Parathyroid adenoma (tissue), 2 donors: ENCODE measurements at regions not wholly inside any gene's neighbourhood (a gene's known extent, or its start where the extent isn't known, plus 50 kb on each side); places are given as distances from the start of the nearest gene placed in this dataset.

Source experiments
- H2AFZ ChIP-seq: fragments of 300-600 bp; sonication (generic); one replicate; pipeline ENCODE4 v1.7.0; 2017; ENCODE audit warnings: antibody characterized with exemption, mild to moderate bottlenecking
- H3K27ac ChIP-seq: fragments of 300-600 bp; sonication (generic); one replicate; pipeline ENCODE4 v1.7.0; 2017
- H3K27me3 ChIP-seq: fragments of 300-600 bp; sonication (generic); one replicate; pipeline ENCODE4 v1.7.0; 2017; ENCODE audit warnings: low read length; ENCODE audit not compliant: control insufficient read depth, insufficient read depth
- H3K36me3 ChIP-seq: fragments of 300-600 bp; sonication (generic); one replicate; pipeline ENCODE4 v1.7.0; 2017; ENCODE audit warnings: low read length; ENCODE audit not compliant: control insufficient read depth, insufficient read depth
- H3K4me1 ChIP-seq: fragments of 300-600 bp; sonication (generic); one replicate; pipeline ENCODE4 v1.7.0; 2017; ENCODE audit warnings: control low read depth
- H3K4me2 ChIP-seq: fragments of 300-600 bp; sonication (generic); one replicate; pipeline ENCODE4 v1.7.0; 2017; ENCODE audit warnings: low read length
- H3K4me3 ChIP-seq: fragments of 300-600 bp; sonication (generic); one replicate; pipeline ENCODE4 v1.7.0; 2017; ENCODE audit warnings: low read depth, low read length
- H3K79me2 ChIP-seq: fragments of 300-600 bp; sonication (generic); one replicate; pipeline ENCODE4 v1.7.0; 2017; ENCODE audit warnings: control low read depth
- H3K9ac ChIP-seq: fragments of 300-600 bp; sonication (generic); one replicate; pipeline ENCODE4 v1.7.0; 2017; ENCODE audit warnings: mild to moderate bottlenecking
- H3K9me3 ChIP-seq: fragments of 300-600 bp; sonication (generic); one replicate; pipeline ENCODE4 v1.7.0; 2017; ENCODE audit warnings: low read length; ENCODE audit not compliant: control insufficient read depth
- TF ChIP-seq, protein P1 (sequence below): fragments of 300-600 bp; sonication (generic); IDR thresholded peaks from one replicate; pipeline ENCODE4 v1.7.0; 2017; ENCODE audit warnings: antibody characterized with exemption, mild to moderate bottlenecking
- donor health status: primary hyperparathyroidism.

DNA sequence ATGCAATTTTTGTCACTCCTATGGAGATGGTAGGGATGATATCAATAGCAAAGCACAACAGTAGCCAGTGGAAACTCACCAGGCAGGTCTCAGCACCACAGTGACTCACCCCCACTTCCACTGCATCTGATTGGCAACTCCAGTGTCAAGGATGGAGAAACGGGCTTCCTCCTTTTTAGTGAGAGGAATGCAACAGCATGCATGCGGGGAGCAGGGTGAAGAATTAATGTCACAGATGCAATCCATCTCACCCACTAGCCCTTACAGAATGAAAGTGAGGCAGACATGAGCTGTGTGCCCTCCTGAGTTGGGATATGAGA, 467.0 kb upstream of the C16orf82 start:
- Histone ChIP-seq H3K27me3 (no peaks in the 10 kb centered on the region), H3K4me3 (no peak overlapping the region), H3K4me2 (no peak overlapping the region), H3K4me1 (no peaks in the 10 kb centered on the region), H3K9me3 (no peaks in the 10 kb centered on the region), H3K79me2 (no peaks in the 10 kb centered on the region), H3K27ac (no peak overlapping the region), H2AFZ (no peak overlapping the region), H3K9ac (no peak overlapping the region), H3K36me3 (no peaks in the 10 kb centered on the region)
- TF ChIP-seq, protein P1, sequence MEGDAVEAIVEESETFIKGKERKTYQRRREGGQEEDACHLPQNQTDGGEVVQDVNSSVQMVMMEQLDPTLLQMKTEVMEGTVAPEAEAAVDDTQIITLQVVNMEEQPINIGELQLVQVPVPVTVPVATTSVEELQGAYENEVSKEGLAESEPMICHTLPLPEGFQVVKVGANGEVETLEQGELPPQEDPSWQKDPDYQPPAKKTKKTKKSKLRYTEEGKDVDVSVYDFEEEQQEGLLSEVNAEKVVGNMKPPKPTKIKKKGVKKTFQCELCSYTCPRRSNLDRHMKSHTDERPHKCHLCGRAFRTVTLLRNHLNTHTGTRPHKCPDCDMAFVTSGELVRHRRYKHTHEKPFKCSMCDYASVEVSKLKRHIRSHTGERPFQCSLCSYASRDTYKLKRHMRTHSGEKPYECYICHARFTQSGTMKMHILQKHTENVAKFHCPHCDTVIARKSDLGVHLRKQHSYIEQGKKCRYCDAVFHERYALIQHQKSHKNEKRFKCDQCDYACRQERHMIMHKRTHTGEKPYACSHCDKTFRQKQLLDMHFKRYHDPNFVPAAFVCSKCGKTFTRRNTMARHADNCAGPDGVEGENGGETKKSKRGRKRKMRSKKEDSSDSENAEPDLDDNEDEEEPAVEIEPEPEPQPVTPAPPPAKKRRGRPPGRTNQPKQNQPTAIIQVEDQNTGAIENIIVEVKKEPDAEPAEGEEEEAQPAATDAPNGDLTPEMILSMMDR: no peak

DNA sequence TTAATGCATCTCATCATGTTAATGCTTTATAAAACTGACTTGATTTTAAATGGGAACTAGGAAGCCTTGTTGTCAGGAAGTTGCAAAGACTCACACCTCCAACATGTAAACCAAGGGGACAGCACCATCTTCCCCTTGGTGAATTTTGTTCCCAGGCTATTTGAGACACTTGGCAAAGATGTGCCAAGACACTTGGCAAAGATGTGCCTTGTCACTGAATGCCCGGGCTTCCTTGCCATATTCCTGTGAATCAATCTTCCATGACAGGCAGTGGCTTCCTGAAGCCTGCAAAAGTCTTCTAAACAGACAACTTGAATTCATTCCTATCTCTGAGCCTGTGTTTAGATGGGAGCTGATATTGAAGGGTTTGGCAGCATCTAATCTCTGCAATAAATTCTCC, 465.4 kb upstream of the C16orf82 start:
- Histone ChIP-seq H3K4me1 (no peaks in the 10 kb centered on the region), H3K79me2 (no peaks in the 10 kb centered on the region), H3K9ac (no peak overlapping the region), H3K27me3 (no peaks in the 10 kb centered on the region), H2AFZ (no peak overlapping the region), H3K4me3 (no peak overlapping the region), H3K36me3 (no peaks in the 10 kb centered on the region), H3K27ac (no peak overlapping the region), H3K9me3 (no peaks in the 10 kb centered on the region), H3K4me2 (no peak overlapping the region)
- TF ChIP-seq, protein P1: no peak

DNA sequence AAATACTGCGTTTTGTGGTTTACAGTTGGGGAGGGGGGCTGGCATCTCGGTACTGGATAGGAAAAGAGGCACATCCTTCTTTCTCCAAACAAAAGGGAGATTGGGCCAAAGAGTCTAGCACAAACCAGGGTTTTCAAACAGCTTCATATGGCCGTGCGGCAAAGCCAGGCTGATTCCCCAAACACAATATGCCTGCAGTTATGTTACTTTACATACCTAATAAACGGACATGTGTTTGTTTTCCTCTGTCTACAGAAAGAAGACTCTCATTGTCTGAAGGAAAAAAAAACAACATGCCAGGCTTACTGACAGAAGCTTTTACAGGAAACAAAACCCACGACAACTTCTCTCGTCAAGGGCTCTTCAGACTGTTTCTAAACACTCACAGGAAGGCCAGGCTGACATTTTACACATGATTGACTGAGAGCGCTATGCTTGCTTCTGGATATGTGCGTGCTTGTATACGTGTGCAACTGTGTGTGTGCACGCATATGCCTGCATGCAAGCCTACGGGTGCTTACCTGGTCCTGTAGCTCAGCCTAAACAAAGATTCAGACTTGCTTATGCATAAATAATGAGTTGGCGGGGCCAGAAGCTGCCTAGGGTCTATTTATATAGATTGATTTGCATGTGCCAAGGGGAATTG, 461.0 kb upstream of the C16orf82 start:
- Histone ChIP-seq H3K79me2 (no peaks in the 10 kb centered on the region), H3K4me2 (no peak overlapping the region), H3K27me3 (no peaks in the 10 kb centered on the region), H3K9ac (no peak overlapping the region), H2AFZ (no peak overlapping the region), H3K4me3 (no peak overlapping the region), H3K9me3 (no peaks in the 10 kb centered on the region), H3K27ac (no peak overlapping the region), H3K36me3 (no peaks in the 10 kb centered on the region), H3K4me1 (no peaks in the 10 kb centered on the region)
- TF ChIP-seq, protein P1: no peak

DNA sequence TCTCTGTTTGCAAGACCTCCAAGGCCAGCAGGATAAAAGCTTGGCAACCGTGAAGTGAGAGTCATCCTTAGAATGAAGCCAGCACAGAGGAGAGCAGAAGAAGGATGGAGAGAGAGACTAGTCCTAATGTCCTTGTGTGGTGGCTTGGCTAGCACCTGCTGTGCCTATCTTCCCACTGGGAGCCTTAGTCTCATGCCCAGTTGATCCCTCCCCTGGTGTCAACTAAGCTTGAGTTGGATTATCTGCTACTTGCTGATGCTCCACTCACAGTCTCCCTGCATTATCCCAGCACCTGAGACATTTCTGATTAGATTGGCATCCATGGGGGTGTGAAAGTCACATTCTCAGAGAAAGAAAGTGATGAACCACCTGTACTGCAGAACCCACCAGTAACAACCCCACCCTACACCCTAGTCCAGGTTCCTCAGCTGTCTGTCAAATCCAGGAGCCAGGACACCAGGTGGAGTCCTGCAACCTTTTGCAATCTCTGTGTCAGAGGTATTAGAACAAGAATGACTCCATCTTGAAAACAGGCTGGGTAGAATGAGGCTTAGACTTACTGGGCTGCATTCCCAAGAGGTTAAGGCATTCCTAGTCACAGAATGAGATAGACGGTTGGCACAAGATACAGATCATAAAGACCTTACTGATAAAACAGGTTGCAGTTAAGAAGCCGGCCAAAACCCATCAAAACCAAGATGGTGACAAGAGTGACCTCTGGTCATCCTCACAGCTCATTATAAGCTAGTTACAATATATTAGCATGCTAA, 460.2 kb upstream of the C16orf82 start:
- Histone ChIP-seq H3K79me2 (no peaks in the 10 kb centered on the region), H2AFZ (no peak overlapping the region), H3K9me3 (no peaks in the 10 kb centered on the region), H3K27ac (no peak overlapping the region), H3K27me3 (no peaks in the 10 kb centered on the region), H3K36me3 (no peaks in the 10 kb centered on the region), H3K4me1 (no peaks in the 10 kb centered on the region), H3K4me2 (no peak overlapping the region), H3K4me3 (no peak overlapping the region), H3K9ac (no peak overlapping the region)
- TF ChIP-seq, protein P1: no peak
